Aorta (tissue), 5 donors: ENCODE measurements at regions not wholly inside any gene's neighbourhood (a gene's known extent, or its start where the extent isn't known, plus 50 kb on each side); places are given as distances from the start of the nearest gene placed in this dataset.
A peak's percentile ranks its signal among the peaks of the same experiment; 100 is the strongest.

ENCODE experiments used
- ATAC-seq: fragments of 200-7000 bp; cut with Tn5 transposase; one replicate; pipeline ENCODE4 v1.9.1; 2022; ENCODE audit warnings: moderate library complexity; ENCODE audit not compliant: low FRiP score
- DNase-seq, 2 donors: peaks; one replicate each; pipeline ENCODE4 v3.0.0-alpha.2; 2020
- H3K27ac ChIP-seq, 2 donors: one replicate each; pipeline ENCODE4 v1.5.1; 2013; ENCODE audit warnings: low read length in 2 of 2, mild to moderate bottlenecking in 2 of 2, moderate library complexity in 2 of 2, control low read depth in 1 of 2, inconsistent platforms in 1 of 2, low read depth in 1 of 2
- H3K27me3 ChIP-seq, 2 donors: one replicate each; pipeline ENCODE4 v1.6.1; 2013; ENCODE audit warnings: control low read depth in 1 of 2, low read length in 1 of 2, mild to moderate bottlenecking in 1 of 2, moderate library complexity in 1 of 2; ENCODE audit not compliant: insufficient read depth in 2 of 2, control insufficient read depth in 1 of 2
- H3K36me3 ChIP-seq, 2 donors: one replicate each; pipeline ENCODE4 v1.6.1; 2013; ENCODE audit warnings: control low read depth in 1 of 2, low read length in 1 of 2, mild to moderate bottlenecking in 1 of 2; ENCODE audit not compliant: insufficient read depth in 2 of 2, control insufficient read depth in 1 of 2
- H3K4me1 ChIP-seq, 2 donors: one replicate each; pipeline ENCODE4 v1.6.1; 2013; ENCODE audit warnings: low read length in 2 of 2, control low read depth in 1 of 2, mild to moderate bottlenecking in 1 of 2, moderate library complexity in 1 of 2; ENCODE audit not compliant: insufficient read depth in 2 of 2, control insufficient read depth in 1 of 2
- H3K4me3 ChIP-seq, 2 donors: one replicate each; pipeline ENCODE4 v1.5.1; 2013; ENCODE audit warnings: low read length in 2 of 2, control low read depth in 1 of 2, mild to moderate bottlenecking in 1 of 2
- H3K9me3 ChIP-seq: one replicate; pipeline ENCODE4 v1.6.1; 2013; ENCODE audit warnings: mild to moderate bottlenecking, low read length; ENCODE audit not compliant: control insufficient read depth
- WGBS, 2 donors: extraction: QIAGEN DNeasy Blood & Tissue Kit; methylation state at CpG; one replicate each; pipeline ENCODE4 v1.1.7; 2013; 5-methylcytosine and 5-hydroxymethylcytosine counted together
- intact Hi-C, 2 donors: fragments of 100-400 bp; cut with DNase I; formaldehyde crosslinking; loops; one replicate each; pipeline versions ENCODE4 v1.14.2 to v1.15.0; 2022
- donor health status: healthy with polysubstance abuse.
- donor health status: Bipolar disorder and iron deficiency.
- donor health status: DM: no; HTN: no; CAD: no.
- donor health status: DM: no; HTN: no; CAD: no.
- donor health status: DM: yes; HTN: yes; CAD: no.

- DNase-seq: no peak
- intact Hi-C loops: no loop called here
- Histone ChIP-seq H3K9me3 (peaks cover under 1% of the 10 kb centered on the region), H3K4me3 (no peak overlapping the region), H3K27ac (no peak overlapping the region), H3K27me3 (no peaks in the 10 kb centered on the region), H3K4me1 (no peaks in the 10 kb centered on the region), H3K36me3 (no peaks in the 10 kb centered on the region)
- WGBS, 2 donors: 84 to 88% methylated on average over 11 of the region's 11 CpGs
- peak; percentile 26 for ATAC-seq
Measured at GRCh38 chr2:101016-101415, 54.7 kb upstream of the FAM110C start.
